ENCODE measurements at regions not wholly inside any gene's neighbourhood (a gene's known extent, or its start where the extent isn't known, plus 50 kb on each side); places are given as distances from the start of the nearest gene placed in this dataset.

DNA sequence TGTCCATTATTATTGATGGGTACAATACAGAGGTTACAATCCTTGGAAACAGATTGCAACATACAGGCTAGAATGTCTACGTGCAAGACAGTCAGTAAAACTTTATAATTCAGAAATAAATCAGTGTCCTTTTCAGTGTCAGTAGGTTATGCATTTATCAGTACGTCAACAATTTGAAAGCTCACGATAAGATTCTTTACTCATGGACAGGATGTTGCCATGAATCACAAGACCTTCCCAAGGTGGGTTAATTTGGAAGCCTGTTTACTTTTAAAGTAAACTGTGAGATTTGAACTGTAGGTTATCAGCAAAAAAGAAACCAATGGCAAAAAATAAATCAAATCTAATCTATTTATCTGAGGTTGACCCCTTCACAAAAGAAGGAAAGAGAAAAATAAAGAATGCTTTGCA lies 243.9 kb upstream of the AGTR1 start:
- TF ChIP-seq CTCF (IDR thresholded peaks at IDR 0.05; ENCODE audit: insufficient read depth, low read depth, low read length) (no peak), EZH2 (IDR thresholded peaks at IDR 0.05; ENCODE audit: insufficient read depth, low read length) (no peak)
